Endodermal cell (in vitro differentiated cells): ENCODE measurements at regions not wholly inside any gene's neighbourhood (a gene's known extent, or its start where the extent isn't known, plus 50 kb on each side); places are given as distances from the start of the nearest gene placed in this dataset.

Source experiments
- DNase-seq: peaks from one replicate; pipeline ENCODE4 v3.0.0-alpha.2; 2017
- H3K27ac ChIP-seq: 2 replicates; pipeline ENCODE4 v1.5.1; 2013; ENCODE audit warnings: mild to moderate bottlenecking, low read depth, low read length, moderate library complexity
- H3K27me3 ChIP-seq: 2 replicates; pipeline ENCODE4 v1.6.1; 2013; ENCODE audit warnings: mild to moderate bottlenecking, low read length, moderate library complexity; ENCODE audit not compliant: insufficient read depth, control insufficient read depth, poor library complexity, severe bottlenecking
- H3K36me3 ChIP-seq: 2 replicates; pipeline ENCODE4 v1.7.0; 2013; ENCODE audit warnings: mild to moderate bottlenecking, low read length, moderate library complexity; ENCODE audit not compliant: control insufficient read depth, insufficient read depth
- H3K4me1 ChIP-seq: one replicate; pipeline ENCODE4 v1.7.0; 2013; ENCODE audit warnings: low read length; ENCODE audit not compliant: control insufficient read depth, insufficient read depth
- H3K4me3 ChIP-seq: 2 replicates; pipeline ENCODE4 v1.5.1; 2013; ENCODE audit warnings: mild to moderate bottlenecking, low read length, moderate library complexity
- H3K9ac ChIP-seq: 2 replicates; pipeline ENCODE4 v1.6.1; 2013; ENCODE audit warnings: mild to moderate bottlenecking, low read length, moderate library complexity; ENCODE audit not compliant: poor library complexity, severe bottlenecking; ENCODE audit errors: extremely low read depth
- H3K9me3 ChIP-seq: 2 replicates; pipeline ENCODE4 v1.6.1; 2013; ENCODE audit warnings: mild to moderate bottlenecking, low read length, moderate library complexity; ENCODE audit not compliant: control insufficient read depth
- H3K27ac Mint-ChIP-seq: 2 replicates; pipeline ENCODE4 v1.8.0; 2020; ENCODE audit warnings: mixed read lengths
- H3K27me3 Mint-ChIP-seq: 2 replicates; pipeline ENCODE4 v1.8.0; 2021; ENCODE audit warnings: mild to moderate bottlenecking, mixed read lengths; ENCODE audit not compliant: insufficient read depth
- H3K36me3 Mint-ChIP-seq: 2 replicates; pipeline ENCODE4 v1.8.0; 2020; ENCODE audit warnings: low read depth, mixed read lengths
- H3K4me1 Mint-ChIP-seq: 2 replicates; pipeline ENCODE4 v1.8.0; 2020; ENCODE audit warnings: mixed read lengths
- H3K4me3 Mint-ChIP-seq: 2 replicates; pipeline ENCODE4 v1.8.0; 2020; ENCODE audit warnings: mild to moderate bottlenecking, moderate library complexity, mixed read lengths
- H3K9me3 Mint-ChIP-seq: 2 replicates; pipeline ENCODE4 v1.8.0; 2020; ENCODE audit warnings: mild to moderate bottlenecking, mixed read lengths
- CTCF ChIP-seq: fragments of 200-600 bp; sonication (generic); conservative IDR thresholded peaks from 2 replicates; pipeline ENCODE4 v1.5.0; 2021; ENCODE audit warnings: antibody characterized with exemption, mild to moderate bottlenecking
- WGBS, 2 experiments: methylation state at CpG; one replicate each; pipeline versions ENCODE4 v1.1.5 to v1.1.7; 2013; ENCODE audit warnings: missing lambda C conversion rate in 2 of 2, mixed read lengths in 1 of 2; ENCODE audit not compliant: insufficient coverage in 1 of 2, insufficient read length in 1 of 2; 5-methylcytosine and 5-hydroxymethylcytosine counted together

DNA sequence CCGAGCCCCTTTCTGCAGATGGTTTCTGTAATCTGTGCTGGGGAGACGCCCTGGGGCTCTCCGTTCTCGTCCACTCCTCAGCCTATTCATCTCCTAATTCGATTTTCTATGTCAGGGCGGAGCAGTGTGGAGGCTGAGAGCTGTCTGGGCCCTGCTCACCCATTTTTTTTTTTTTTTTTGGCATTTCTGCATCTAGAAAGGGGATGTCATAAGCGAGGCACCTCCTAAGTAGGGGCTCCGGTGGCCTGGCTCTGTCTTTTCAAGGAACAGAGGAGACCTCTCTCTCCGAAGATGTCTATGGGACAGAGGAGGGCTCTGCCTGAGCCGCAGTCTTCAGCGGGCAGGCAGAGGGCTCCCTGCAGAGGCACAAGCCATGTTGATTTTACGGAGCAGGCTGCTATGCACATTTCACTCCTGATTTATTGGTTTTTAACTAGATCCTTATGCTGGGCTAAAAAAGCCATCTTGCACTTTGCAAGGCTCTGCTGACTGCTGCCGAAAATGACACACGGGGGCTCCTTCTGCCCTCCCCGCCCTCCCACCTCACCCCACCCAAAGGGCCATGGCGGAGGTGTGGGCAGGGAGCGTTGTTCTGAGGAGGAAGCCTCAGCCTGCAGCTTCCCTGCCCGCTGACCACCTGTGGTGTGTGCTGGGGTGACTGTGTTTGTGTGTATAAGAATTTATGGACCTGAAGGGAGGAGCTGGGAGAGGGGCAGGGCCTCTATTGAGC lies 71.0 kb downstream of the FOXD2 start:
- 2 to 22% methylated on average over 7 to 18 of the region's 18 CpGs for WGBS, 2 experiments
- no peaks in the 10 kb centered on the region for H3K36me3 ChIP-seq
- H3K4me1 ChIP-seq = no peaks in the 10 kb centered on the region
- peak overlapping the region; percentile 15 for H3K9ac ChIP-seq
- peak overlapping the region; percentile 80 for H3K4me3 ChIP-seq
- Mint-ChIP-seq H3K27ac (no peak overlapping the region), H3K36me3 (no peaks in the 10 kb centered on the region), H3K4me1 (peaks cover 3% of the 10 kb centered on the region), H3K4me3 (peak overlapping the region; percentile 56), H3K9me3 (peaks cover 4% of the 10 kb centered on the region), H3K27me3 (peaks cover 81% of the 10 kb centered on the region)
- H3K27ac ChIP-seq = no peak overlapping the region
- peaks cover 45% of the 10 kb centered on the region for H3K27me3 ChIP-seq
- peak; percentile 18 for TF ChIP-seq CTCF
- DNase-seq = peak; percentile 76
- peaks cover 10% of the 10 kb centered on the region for H3K9me3 ChIP-seq

DNA sequence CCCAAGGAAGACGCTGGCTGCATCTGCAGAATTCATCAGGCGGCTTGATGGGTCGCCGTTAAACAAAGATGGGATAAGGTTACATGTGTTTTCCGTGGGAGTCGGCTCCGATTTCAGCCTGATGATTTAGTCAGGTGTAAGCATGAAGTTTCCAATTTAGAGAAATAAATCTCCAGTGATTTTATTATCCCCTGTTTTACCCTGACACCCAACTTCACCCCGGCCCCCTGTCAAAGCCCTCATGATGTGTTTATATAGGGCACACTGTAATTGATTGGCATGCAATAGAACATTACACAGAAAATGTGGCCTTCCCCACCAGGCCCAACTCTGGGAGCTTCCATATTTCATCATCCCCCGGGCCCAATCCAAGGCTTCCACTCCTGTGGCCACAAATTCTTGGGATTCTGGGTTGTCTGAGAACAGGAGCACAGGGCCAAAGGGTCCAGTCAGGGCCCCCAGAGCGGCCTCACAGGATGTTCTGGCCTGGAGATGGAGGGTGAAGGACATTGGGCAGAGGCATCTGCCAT lies 72.5 kb downstream of the FOXD2 start:
- 89 to 91% methylated on average over 4 to 10 of the region's 10 CpGs for WGBS, 2 experiments
- peaks cover 44% of the 10 kb centered on the region for H3K27me3 ChIP-seq
- peaks cover 85% of the 10 kb centered on the region for H3K27me3 Mint-ChIP-seq
- no peak for TF ChIP-seq CTCF
- no peak overlapping the region for H3K4me3 Mint-ChIP-seq
- DNase-seq = peak; percentile 37
- H3K9me3 ChIP-seq = peaks cover 21% of the 10 kb centered on the region
- H3K4me1 ChIP-seq = no peaks in the 10 kb centered on the region
- H3K36me3 ChIP-seq = no peaks in the 10 kb centered on the region
- peaks cover 3% of the 10 kb centered on the region for H3K4me1 Mint-ChIP-seq
- H3K4me3 ChIP-seq = no peak overlapping the region
- no peaks in the 10 kb centered on the region for H3K36me3 Mint-ChIP-seq
- no peak overlapping the region for H3K27ac ChIP-seq
- H3K9ac ChIP-seq = no peak overlapping the region
- H3K9me3 Mint-ChIP-seq = peaks cover 13% of the 10 kb centered on the region
- H3K27ac Mint-ChIP-seq = no peak overlapping the region

DNA sequence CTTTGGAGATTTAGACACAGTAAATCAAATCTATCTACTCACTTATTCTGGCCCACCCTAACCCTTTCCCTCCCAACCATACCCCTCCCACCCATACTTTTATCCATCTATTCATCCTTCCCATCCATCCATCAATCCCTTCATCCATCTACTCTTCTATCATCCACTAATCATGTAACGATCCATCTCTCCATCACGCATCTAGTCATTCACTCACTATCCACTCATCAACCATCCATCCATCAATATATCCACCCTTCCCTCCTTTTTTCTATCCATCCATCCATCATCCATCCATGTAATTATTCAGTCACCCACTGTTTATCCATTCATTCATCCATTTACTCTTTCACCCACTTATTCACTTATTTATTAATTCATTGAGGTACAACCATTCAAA lies 74.0 kb downstream of the FOXD2 start:
- Histone ChIP-seq H3K27ac (no peak overlapping the region), H3K4me3 (no peak overlapping the region), H3K9me3 (peaks cover 21% of the 10 kb centered on the region), H3K36me3 (no peaks in the 10 kb centered on the region), H3K9ac (no peak overlapping the region), H3K27me3 (peaks cover 29% of the 10 kb centered on the region), H3K4me1 (no peaks in the 10 kb centered on the region)
- no peak for DNase-seq
- no peak for TF ChIP-seq CTCF
- Mint-ChIP-seq H3K36me3 (no peaks in the 10 kb centered on the region), H3K27me3 (peaks cover 74% of the 10 kb centered on the region), H3K4me1 (peaks cover 3% of the 10 kb centered on the region), H3K9me3 (peaks cover 13% of the 10 kb centered on the region), H3K4me3 (no peak overlapping the region), H3K27ac (no peak overlapping the region)
- 81 to 98% methylated on average over 2 of the region's 2 CpGs for WGBS, 2 experiments
